Right renal cortex interstitium (tissue), 3 donors: ENCODE measurements at regions not wholly inside any gene's neighbourhood (a gene's known extent, or its start where the extent isn't known, plus 50 kb on each side); places are given as distances from the start of the nearest gene placed in this dataset.
"Not testable (repeated sequence)": the region's sequence is repeated elsewhere in the genome, so short reads cannot be mapped to it uniquely, and the experiment has no call there.

Source experiments
- DNase-seq, 3 donors: peaks; one replicate each; pipeline ENCODE4 v3.0.0-alpha.2; 2013; ENCODE audit warnings: low read depth in 3 of 3, low spot score in 2 of 3

DNA sequence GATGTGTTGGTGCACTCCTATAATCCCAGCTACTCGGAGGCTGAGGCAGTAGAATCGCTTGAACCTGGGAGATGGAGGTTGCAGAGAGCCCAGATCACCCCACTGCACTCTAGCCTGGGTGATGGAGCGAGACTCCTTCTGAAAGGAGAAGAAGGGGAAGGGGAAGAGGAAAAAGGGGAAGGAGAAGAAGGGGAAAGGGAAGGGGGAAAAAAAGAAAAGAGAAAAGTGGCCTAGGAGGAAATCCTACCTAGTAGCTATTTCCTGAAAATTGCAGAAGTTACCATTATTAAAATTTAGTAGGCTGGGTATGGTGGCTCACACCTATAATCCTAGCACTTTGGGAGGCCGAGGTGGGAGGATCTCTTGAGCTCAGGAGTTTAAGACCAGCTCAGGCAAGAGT is 67.4 kb downstream of the ARRDC3 start:
- DNase-seq, result no peak

DNA sequence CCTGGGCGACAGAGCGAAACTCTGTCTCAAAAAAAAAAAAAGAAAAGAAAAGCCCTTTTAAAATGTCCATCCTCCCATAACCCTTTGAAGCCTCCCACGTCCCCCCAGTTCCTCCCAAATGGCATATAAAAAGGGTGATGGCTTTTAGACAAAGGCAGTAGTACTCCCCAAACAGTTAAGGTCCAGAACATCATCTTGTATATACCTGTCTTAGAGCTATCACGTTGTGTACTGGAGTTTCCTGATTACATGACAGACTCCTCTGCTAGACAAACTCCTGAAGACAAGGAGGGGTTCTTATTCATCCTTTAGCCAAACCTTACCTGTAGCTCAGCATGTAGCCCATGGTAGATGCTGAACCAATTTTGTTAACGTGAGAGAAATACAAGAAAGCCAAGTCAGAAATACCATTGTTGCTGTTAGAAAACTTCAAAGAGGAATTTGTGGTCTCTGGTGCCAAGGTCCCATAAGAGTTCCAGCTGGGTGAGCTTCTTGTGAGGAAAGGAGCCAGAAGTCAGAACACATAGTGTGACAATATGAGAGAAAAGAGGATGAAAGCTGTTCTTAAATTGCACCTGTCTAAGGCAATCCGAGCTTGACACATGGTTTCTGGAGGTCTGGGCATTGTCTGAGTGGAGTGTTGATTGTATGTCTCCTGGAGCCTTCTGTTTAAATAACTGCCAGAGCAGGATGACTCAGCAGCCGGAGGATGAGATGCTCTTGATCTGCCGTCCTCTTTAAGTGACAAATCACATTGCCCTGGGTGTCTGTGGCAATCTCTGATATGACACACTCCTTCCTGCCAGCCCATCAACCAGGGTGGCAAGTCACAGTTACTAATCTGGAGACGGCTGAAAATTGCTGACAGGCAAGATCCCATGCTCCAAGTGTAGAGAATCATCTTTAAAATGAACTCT is 69.1 kb downstream of the ARRDC3 start:
- DNase-seq, result no peak

DNA sequence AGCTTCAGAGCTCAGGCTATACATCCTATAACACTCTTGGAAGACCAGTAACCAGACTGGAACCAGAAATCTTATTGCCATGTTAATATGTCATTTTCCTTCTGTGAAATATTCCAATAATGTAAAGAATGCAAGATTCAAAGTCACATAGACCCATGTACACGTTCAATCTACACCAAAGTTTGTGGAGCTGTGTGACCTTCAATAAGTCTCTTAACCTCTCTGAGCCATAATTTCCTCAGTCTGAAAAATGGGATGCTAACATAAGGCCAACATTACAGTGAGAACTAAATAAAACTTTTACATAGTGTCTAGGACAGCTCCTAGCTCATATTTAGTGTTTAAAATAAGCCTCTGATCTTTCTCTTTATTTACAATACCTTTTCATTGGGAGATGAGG is 70.4 kb downstream of the ARRDC3 start:
- no peak for DNase-seq

DNA sequence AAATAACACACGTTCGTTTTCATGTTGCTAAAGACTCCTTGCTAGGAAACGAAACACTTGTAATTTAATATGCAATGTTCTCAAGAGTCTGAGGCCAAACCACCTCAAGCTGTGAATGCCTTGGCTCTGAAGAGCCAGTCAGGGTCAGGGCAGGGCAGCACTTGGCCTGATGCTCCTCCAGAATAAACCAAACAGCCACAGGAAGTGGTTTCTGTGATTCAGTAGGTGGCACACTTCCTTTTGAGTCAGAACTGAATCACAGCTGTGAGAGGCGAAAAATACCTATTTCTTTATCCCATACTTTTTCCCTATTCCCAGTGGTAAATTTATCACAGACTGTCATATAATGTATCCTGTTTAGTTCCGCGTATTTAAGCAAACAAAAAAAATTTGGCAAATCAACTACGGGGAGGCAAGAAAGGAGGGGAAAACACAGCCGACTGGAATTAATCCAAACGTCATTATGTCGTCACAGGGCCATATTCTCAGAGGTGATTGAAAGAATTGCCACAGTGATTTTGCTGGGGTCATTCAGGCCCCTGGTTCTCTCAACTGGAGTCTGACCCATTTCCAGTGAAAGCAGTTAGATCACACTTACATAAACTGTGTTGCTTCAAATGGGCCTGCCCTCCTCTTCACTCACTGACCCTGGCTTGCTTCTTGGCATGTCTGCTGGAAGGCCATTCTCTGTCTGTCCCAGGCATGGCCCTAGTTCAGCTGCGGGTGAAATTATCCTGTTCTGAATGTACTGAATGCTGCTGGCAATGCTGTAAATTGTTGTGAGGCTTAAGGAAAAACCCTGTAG is 71.2 kb downstream of the ARRDC3 start:
- no peak for DNase-seq

DNA sequence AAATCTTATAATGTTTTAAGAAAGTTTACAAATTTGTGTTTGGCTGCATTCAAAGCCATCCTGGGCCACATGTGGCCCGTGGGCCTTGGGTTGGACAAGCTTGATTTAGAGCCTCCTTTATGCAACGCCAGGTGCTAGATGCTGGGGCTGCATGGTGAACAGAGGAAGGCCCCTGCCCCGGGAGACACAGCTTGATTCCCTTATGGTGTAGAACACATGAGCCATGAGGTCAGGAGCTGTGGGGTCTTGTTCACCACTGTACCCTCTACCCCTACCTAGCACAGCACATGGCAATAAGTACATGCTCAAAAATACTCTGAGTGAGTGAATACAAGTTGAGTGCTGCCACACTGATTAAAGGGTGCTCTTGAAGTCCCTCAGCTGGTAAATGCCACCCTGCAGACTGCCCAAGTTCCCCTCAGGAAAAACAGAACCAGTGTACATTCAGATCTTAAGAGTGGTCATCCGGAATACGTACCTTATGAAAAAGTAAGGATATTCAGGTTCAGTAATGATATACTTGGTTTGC is 71.9 kb downstream of the ARRDC3 start:
- DNase-seq, result no peak

DNA sequence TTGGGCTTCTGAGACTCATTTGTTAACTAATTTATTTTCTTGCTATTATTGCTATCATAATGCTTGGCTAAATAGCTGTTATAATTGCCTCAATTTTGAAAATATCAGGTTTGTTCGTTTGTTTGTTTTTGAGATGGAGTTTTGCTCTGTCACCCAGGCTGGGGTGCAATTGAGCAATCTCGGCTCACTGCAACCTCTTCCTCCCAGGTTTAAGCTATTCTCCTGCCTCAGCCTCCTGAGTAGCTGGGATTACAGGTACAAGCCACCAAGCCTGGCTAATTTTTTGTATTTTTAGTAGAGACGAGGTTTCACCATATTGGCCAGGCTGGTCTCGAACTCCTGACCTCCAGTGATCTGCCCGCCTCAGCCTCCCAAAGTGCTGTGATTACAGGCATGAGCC is 75.0 kb downstream of the ARRDC3 start:
- not testable (repeated sequence) for DNase-seq

DNA sequence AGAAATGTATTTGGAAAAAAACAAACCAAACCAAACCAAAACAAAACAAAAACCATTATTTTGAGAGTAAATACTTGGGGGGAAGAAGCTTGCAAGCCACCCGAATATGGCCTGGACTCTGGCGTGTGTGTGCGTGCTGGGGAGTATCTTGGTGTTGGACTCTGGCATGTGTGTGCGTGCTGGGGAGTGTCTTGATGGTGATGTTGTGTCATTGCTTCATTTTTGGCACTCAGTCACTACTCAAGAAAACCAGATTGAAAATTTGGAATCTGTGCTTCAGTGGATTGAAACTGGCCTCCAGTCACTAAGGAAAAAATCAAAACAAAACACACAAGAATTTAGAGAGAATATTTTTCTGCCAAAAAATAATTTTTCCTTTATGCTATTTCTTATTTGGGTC is 76.1 kb downstream of the ARRDC3 start:
- DNase-seq, result no peak

DNA sequence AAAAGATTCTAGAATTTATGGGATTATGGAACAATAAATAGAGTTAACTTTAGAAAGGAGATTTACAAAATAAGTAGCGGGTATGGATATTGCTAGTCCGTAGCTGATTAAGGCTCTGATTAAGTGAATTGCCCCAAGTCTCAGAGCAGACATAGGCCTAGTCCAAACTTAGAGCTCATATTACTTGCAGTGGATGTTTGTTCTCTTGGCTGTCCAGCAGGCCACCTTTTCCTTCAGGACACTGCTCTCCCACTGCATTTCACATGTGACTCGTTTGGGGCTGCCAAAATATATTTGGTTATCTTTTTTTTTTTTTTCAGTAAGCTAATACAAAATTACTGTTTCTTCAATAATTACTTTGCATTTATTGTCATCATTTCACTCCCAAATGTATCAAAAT is 76.6 kb downstream of the ARRDC3 start:
- DNase-seq, result no peak

DNA sequence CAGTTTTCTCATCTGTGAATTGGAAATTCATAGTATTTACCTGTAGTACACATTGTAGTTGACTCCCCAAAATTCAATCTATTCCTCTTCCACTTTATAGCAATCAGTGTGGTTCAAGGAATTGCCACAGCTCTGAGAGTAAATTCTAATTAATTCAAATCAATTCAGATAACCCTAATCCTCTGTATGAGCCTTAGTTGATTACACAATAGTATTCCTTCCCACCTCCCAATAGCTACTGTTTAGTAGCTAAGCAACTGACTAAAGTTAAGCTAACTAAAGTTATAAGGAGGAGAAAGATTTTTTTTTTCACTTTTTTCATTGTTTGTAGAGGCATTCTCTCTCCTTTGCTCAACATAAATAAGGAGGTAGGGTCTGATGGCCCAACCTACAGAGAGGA is 77.5 kb downstream of the ARRDC3 start:
- no peak for DNase-seq

DNA sequence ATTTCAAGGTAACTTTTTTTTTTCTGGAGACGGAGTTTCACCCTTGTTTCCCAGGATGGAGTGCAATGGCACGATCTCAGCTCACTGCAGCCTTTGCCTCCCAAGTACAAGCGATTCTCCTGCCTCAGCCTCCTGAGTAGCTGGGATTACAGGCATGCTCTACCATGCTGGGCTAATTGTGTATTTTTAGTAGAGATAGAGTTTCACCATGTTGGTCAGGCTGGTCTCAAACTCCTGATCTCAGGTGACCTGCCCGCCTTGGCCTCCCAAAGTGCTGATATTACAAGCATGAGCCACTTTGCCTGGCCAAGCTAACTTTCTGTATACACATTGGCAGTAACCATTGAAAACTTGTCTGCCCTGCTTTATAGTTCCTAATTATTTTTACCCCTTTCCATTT is 79.1 kb downstream of the ARRDC3 start:
- DNase-seq, result not testable (repeated sequence)

DNA sequence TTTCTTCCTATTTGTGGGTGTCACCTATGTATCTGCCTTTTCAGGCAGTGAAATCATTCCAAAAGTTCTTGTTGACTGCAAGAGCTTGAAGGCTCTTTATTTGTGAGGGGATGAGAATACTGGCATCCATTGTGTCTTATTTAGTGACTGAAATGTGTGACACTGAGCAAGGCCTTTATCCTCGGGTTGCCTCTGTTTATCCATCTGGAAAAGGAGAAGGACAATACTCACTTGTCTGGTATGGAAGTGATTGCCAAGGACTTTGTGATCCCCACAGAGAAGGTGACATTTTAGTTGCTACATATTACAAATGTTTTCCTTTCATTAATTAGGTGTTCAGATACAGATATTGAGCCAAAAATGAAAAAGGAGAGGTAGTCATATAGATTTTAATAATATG is 80.2 kb downstream of the ARRDC3 start:
- no peak for DNase-seq

DNA sequence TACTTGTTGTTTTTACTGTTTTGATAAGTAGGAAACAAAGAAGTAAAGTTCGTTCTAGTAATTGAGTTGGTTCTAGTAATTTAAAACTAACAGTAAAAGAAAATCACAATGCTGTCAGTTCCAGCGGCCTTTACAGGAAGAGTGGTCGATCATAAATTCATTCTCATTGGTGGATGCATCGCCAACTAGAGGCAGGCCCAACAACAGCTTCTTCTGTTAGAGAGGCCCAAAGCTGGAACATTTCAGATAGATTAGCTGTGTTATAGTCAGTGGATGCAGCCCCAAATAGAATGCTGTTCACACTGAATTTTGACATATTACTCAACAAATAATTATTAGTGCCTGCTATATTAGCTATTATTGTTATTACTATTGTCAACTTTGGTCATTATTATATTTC is 80.8 kb downstream of the ARRDC3 start:
- no peak for DNase-seq

DNA sequence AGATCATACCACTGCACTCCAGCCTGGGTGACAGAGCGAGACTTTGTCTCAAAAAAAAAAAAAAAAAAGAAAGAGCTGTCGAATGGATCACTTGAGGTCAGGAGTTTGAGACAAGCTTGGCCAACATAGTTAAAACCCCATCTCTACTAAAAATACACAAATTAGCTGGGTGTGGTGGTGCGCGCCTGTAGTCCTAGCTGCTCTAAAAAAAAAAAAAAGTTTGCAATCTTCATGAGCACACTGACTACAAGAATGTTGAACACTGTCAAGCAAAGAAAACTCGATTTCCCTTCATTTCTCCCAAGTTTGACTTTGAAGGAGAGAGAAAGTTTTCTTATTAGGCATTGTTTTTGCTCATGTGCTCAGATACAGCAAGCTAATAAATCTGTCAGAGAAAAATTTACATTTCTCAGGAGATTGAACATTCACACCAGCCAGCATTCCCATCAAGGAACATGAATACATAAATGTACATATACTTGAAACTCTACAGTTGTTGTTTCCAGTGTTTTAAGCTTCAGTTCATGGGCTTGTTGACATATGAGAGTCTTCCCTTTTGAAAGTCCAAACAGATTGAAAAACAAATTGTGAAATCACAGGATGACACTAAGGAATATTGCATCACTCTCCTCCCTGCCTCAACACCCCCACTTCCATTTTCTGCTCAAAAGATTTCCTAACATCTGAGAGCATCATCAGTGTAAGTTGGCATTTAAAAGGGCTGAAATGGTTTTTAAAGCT is 81.8 kb downstream of the ARRDC3 start:
- DNase-seq, result no peak

DNA sequence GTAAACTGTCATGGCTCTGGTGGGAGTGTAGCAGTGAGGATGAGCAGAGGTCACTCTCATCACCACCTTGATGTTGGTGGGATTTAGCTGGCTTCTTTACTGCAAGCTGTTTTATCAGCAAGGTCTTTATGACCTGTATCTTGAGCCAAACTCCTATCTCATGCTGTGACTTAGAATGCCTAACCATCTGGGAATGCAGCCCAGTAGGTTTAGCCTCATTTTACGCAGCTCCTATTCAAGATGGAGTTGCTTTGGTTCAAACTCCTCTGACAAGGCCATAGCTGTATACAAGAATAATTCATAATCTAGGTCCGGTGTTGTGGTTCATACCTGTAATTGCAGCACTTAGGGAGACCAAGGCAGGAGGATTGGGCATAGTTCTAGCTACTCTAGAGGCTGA is 85.1 kb downstream of the ARRDC3 start:
- no peak for DNase-seq

DNA sequence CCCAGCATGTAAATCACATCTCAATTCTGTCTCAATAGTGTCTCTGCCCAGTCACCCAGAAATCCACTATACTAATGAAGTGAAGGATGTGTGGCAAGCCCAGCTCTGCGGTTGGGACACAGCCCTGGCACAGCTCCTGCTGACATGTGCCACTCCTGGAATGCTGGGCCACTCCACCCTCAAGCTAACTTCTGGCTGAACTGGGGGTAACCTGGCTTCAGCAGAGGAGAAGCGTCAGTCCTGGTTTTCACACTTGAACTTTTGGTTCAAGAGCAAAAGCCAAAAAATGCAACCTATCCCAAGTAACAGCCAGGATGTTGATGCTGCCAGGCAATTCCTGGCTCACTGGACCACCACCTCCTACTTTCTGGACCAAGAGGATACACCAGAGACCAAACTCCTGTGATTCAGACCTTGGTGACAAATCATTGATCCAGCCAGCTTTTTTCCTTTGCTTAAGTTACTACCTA is 86.4 kb downstream of the ARRDC3 start:
- no peak for DNase-seq

DNA sequence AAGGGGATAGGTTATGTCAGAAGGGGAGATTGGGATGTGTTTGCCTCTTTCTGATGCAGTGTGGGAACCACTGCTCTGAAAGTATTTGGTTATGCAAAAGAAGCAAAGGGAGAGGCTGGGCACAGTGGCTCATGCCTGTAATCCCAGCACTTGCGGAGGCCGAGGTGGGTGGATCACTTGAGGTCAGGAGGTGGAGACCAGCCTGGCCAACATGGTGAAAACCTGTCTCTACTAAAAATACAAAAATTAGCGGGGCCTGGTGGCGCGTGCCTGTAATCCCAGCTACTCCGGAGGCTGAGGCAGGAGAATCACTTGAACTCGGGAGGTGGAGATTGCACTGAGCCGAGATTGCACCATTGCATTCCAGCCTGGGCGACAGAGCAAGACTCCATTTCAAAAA is 87.0 kb downstream of the ARRDC3 start:
- DNase-seq, result not testable (repeated sequence)

DNA sequence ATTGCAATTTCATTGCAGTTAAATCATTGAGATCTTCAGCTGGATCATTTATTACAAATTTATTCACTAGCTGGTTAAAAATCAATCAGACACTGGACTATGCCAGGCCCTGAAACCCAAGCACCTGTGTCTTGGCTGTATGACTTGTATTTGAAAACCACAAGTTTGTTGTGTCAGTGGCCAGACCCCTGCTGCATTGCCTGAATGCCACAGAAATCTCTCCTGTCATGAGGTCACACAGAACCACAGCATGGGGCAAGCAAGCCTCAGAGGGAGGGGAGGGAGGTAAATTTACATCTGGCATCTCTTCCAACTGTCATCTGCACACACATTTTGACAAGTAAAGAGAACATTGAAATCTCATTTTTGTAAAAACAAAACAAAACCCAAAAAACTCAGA is 90.0 kb downstream of the ARRDC3 start:
- no peak for DNase-seq

DNA sequence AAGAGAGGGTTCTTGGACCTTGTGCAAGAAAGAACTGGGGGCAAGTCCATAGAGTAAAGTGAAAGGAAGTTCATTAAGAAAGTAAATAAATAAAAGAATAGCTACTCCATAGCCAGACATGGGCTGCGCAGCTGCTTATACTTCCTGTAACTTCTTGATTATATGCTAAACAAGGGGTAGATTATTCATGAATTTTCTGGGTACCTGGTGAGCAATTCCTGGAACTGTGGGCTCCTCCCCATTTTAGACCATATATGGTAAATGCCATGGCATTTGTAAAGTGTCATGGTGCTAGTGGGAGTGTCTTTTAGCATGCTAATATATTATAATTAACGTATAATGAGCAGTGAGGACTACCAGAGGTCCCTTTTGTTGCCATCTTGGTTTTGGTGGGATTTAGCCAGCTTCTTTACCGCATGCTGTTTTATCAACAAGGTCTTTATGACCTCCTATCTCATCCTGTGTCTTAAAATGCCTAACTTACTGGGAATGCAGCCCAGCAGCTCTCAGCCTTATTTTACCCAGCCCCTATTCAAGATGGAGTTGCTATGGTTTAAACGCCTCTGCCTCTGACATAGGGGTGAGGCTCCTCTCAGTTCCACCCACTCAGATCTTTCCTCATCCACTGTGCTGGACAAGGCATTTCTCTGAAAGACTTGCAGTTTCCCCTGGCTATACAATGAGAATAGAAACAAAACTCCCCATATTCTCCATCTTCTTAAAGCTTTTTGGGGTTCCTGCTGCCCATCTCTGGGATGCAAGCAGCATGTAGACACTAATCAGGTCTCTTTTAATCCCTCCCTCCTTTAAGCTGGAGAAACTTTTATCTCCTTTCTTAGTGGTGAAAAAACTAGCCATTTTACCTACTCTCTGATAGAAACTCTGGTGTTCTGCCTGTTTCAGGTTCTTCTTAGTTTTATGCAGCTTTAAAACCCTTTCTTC is 91.2 kb downstream of the ARRDC3 start:
- DNase-seq, result no peak

DNA sequence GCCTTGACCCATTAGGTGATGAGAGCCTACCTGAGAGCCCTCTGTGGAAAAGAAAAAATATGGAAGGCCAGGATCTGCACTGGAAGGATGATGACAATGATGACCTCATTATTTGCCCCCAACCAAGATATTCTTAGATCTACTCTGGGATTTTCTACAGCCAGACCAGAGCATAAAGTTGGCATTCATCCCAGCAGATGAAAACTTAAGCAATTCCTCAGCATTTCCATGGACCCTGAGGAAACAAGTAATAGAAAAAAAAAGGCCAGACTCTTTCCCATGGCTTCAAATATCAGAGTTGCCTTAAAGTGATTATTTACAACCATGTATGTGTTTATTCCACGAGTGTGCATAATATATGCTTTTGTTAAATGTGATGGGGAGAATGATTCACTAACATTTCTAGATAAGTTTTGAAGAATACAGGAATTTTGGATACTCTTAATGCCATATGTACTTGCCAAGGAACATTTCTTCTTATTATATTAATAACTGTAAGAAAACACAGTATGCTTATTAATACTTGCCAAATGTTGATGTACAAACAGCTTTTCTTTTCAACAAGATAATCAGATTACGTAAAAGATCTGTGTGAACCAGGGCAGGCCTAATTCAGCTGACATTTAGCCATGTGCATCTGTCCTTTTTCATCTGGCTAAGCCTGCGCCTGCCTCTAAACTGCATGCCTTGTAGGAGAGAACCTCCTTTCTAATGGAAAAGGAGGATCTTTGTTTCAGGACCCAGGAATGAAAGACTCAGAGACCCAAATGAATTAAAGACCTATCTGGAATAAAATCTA is 94.8 kb downstream of the ARRDC3 start:
- no peak for DNase-seq
